ENCODE measurements at regions not wholly inside any gene's neighbourhood (a gene's known extent, or its start where the extent isn't known, plus 50 kb on each side); places are given as distances from the start of the nearest gene placed in this dataset.

DNA sequence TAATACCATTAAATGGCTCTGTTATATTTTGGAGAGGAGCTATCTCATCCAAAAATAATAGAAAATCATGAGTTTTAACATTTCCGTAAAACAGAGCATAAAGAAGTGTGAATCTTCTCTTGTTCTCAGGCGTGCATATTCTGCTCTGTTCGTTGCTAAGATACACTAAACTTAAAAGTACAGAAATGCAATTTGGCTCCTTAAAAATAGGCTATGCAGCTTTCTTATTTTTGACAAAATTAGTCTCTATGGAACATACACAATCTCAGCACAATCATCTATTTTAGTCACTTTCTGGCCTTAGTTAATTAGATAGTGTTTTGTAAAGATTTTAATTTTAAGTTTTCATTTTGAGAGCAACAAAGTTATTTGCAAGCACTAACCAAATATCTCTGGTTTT, 79.0 kb upstream of the USP25 start:
- TF ChIP-seq SPI1 (IDR thresholded peaks at IDR 0.05; ENCODE audit: borderline replicate concordance, low read depth): no peak
- Histone ChIP-seq H3K27me3 (ENCODE audit: insufficient read depth, poor library complexity, severe bottlenecking) (no peaks in the 10 kb centered on the region), H3K4me3 (replicated peaks; ENCODE audit: insufficient read depth, low read length) (no peak overlapping the region), H3K27ac (replicated peaks) (no peak overlapping the region)
- DNase-seq (ENCODE audit: low read depth in 1 of 2, low spot score in 1 of 2): no peak

DNA sequence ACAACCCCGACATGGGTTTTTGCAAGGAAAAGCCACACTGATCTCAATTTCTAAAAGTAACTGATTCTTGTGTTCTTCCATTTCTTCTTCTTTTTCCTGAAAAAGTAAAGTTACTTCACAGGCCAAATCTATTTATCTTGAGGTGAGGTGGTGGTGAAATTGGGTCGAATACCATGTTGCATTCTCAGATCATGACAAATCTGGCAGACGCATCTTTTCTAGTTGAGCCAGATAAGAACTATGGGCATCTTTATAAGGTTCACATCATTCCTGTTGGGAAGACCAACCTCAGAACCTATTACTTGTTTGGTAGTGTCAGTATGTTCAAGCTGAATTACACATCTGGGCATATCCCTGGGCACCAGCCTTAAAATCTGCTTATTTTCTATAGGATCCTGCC, 78.6 kb upstream of the USP25 start:
- Histone ChIP-seq H3K27ac (replicated peaks) (no peak overlapping the region), H3K4me3 (replicated peaks; ENCODE audit: insufficient read depth, low read length) (no peak overlapping the region), H3K27me3 (ENCODE audit: insufficient read depth, poor library complexity, severe bottlenecking) (no peaks in the 10 kb centered on the region)
- DNase-seq (ENCODE audit: low read depth in 1 of 2, low spot score in 1 of 2): no peak
- TF ChIP-seq, protein P1, sequence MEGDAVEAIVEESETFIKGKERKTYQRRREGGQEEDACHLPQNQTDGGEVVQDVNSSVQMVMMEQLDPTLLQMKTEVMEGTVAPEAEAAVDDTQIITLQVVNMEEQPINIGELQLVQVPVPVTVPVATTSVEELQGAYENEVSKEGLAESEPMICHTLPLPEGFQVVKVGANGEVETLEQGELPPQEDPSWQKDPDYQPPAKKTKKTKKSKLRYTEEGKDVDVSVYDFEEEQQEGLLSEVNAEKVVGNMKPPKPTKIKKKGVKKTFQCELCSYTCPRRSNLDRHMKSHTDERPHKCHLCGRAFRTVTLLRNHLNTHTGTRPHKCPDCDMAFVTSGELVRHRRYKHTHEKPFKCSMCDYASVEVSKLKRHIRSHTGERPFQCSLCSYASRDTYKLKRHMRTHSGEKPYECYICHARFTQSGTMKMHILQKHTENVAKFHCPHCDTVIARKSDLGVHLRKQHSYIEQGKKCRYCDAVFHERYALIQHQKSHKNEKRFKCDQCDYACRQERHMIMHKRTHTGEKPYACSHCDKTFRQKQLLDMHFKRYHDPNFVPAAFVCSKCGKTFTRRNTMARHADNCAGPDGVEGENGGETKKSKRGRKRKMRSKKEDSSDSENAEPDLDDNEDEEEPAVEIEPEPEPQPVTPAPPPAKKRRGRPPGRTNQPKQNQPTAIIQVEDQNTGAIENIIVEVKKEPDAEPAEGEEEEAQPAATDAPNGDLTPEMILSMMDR (IDR thresholded peaks at IDR 0.05; ENCODE audit: insufficient read depth, low read length): no peak
- no peak for TF ChIP-seq SPI1 (IDR thresholded peaks at IDR 0.05; ENCODE audit: borderline replicate concordance, low read depth)
- TF ChIP-seq GABPA (IDR thresholded peaks at IDR 0.05; ENCODE audit: low read depth): no peak
- TF ChIP-seq, protein P2, sequence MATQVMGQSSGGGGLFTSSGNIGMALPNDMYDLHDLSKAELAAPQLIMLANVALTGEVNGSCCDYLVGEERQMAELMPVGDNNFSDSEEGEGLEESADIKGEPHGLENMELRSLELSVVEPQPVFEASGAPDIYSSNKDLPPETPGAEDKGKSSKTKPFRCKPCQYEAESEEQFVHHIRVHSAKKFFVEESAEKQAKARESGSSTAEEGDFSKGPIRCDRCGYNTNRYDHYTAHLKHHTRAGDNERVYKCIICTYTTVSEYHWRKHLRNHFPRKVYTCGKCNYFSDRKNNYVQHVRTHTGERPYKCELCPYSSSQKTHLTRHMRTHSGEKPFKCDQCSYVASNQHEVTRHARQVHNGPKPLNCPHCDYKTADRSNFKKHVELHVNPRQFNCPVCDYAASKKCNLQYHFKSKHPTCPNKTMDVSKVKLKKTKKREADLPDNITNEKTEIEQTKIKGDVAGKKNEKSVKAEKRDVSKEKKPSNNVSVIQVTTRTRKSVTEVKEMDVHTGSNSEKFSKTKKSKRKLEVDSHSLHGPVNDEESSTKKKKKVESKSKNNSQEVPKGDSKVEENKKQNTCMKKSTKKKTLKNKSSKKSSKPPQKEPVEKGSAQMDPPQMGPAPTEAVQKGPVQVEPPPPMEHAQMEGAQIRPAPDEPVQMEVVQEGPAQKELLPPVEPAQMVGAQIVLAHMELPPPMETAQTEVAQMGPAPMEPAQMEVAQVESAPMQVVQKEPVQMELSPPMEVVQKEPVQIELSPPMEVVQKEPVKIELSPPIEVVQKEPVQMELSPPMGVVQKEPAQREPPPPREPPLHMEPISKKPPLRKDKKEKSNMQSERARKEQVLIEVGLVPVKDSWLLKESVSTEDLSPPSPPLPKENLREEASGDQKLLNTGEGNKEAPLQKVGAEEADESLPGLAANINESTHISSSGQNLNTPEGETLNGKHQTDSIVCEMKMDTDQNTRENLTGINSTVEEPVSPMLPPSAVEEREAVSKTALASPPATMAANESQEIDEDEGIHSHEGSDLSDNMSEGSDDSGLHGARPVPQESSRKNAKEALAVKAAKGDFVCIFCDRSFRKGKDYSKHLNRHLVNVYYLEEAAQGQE (IDR thresholded peaks at IDR 0.05; ENCODE audit: insufficient replicate concordance, low read depth): no peak
- TF ChIP-seq POLR2AphosphoS5 (IDR thresholded peaks at IDR 0.05; ENCODE audit: low read depth): no peak

DNA sequence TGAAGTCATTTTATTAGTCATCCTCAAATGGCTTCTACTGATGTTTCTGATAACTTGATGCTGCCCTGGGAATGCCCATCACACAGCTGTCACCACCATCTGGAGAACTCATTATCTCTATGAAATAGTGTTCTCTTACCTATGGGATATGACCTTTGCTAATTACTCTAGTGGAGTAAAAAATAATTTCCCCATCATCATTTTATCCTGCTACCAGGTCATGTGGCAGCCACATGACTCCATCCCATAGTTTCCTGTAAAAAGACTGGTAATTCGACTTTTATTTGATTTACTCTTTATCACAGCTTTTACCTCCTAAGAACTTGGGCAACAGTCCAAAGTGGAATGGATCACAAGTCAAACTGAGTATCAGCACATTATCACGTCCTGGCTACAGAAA, 76.1 kb upstream of the USP25 start:
- TF ChIP-seq SPI1 (IDR thresholded peaks at IDR 0.05; ENCODE audit: borderline replicate concordance, low read depth) (no peak), GABPA (IDR thresholded peaks at IDR 0.05; ENCODE audit: low read depth) (no peak), POLR2AphosphoS5 (IDR thresholded peaks at IDR 0.05; ENCODE audit: low read depth) (no peak)
- TF ChIP-seq, protein P2 (IDR thresholded peaks at IDR 0.05; ENCODE audit: insufficient replicate concordance, low read depth): no peak
- TF ChIP-seq, protein P1 (IDR thresholded peaks at IDR 0.05; ENCODE audit: insufficient read depth, low read length): no peak
- Histone ChIP-seq H3K27me3 (ENCODE audit: insufficient read depth, poor library complexity, severe bottlenecking) (no peaks in the 10 kb centered on the region), H3K4me3 (replicated peaks; ENCODE audit: insufficient read depth, low read length) (no peak overlapping the region), H3K27ac (replicated peaks) (no peak overlapping the region)
- DNase-seq (ENCODE audit: low read depth in 1 of 2, low spot score in 1 of 2): no peak

DNA sequence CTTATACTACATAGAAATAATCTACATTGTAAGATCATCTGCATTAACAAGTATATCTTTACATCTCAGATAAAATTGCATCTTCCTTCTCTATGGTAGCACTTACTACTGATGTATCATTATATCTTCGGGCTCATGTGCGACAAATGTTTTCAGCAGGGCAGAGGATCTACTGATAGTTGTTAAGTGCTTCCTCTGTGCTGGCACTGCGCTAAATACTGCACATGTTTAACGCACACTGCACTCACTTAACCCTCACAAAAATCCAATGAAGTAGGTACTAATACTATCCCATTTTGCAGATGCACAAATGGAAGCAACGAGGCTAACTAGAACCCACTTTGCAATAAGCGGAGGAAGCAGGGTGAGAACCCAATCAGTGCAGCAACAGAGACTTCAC, 75.6 kb upstream of the USP25 start:
- DNase-seq (ENCODE audit: low read depth in 1 of 2, low spot score in 1 of 2): no peak
- Histone ChIP-seq H3K27me3 (ENCODE audit: insufficient read depth, poor library complexity, severe bottlenecking) (no peaks in the 10 kb centered on the region), H3K27ac (replicated peaks) (no peak overlapping the region), H3K4me3 (replicated peaks; ENCODE audit: insufficient read depth, low read length) (no peak overlapping the region)
- TF ChIP-seq, protein P1 (IDR thresholded peaks at IDR 0.05; ENCODE audit: insufficient read depth, low read length): no peak
- TF ChIP-seq GABPA (IDR thresholded peaks at IDR 0.05; ENCODE audit: low read depth) (no peak), SPI1 (IDR thresholded peaks at IDR 0.05; ENCODE audit: borderline replicate concordance, low read depth) (no peak), POLR2AphosphoS5 (IDR thresholded peaks at IDR 0.05; ENCODE audit: low read depth) (no peak)
- TF ChIP-seq, protein P2 (IDR thresholded peaks at IDR 0.05; ENCODE audit: insufficient replicate concordance, low read depth): no peak
